HG03469 (cell line): ENCODE measurements at regions not wholly inside any gene's neighbourhood (a gene's known extent, or its start where the extent isn't known, plus 50 kb on each side); places are given as distances from the start of the nearest gene placed in this dataset.
"Not testable (repeated sequence)": the region's sequence is repeated elsewhere in the genome, so short reads cannot be mapped to it uniquely, and the experiment has no call there.

Experiments
- ATAC-seq: cut with Tn5 transposase; IDR thresholded peaks from one replicate; pipeline ENCODE4 v1.9.1; 2021; ENCODE audit warnings: mild to moderate bottlenecking, moderate library complexity, moderate number of reproducible peaks; ENCODE audit not compliant: unreplicated experiment

DNA sequence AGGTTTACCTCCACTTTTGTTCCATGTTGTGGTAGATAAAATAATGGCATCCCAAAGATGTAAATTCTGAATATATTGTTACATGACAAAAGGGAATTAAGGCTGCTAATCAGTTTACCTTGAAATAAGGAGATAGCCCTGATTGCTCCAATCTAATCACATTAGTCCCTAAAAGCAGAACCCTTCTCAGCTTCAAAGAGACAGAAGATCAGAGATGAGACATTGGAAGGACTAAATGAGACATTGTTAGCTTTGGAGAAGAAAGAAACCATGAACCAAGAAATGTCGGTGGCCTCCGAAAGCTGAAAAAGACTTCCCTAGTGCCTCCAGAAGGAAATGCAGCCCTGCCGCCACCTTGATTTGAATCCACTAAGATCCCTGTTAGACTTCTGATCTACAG, 82.8 kb upstream of the PARP8 start:
- ATAC-seq, result no peak

DNA sequence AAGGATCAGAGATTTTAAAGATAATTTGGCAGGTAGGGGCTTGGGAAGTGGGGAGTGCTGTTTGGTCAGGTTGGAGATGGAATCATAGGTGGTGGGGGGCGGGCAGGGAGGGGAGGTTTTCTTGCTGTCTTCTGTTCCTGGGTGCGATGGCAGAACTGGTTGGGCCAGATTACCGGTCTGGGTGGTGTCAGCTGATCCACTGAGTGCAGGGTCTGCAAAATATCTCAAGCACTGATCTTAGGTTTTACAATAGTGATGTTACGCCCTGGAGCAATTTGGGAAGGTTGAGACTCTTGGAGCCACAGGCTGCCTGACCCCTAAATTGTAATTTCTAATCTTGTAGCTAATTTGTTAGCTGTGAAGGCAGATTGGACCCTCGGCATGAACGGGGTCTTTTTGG, 78.0 kb upstream of the PARP8 start:
- ATAC-seq, result not testable (repeated sequence)

DNA sequence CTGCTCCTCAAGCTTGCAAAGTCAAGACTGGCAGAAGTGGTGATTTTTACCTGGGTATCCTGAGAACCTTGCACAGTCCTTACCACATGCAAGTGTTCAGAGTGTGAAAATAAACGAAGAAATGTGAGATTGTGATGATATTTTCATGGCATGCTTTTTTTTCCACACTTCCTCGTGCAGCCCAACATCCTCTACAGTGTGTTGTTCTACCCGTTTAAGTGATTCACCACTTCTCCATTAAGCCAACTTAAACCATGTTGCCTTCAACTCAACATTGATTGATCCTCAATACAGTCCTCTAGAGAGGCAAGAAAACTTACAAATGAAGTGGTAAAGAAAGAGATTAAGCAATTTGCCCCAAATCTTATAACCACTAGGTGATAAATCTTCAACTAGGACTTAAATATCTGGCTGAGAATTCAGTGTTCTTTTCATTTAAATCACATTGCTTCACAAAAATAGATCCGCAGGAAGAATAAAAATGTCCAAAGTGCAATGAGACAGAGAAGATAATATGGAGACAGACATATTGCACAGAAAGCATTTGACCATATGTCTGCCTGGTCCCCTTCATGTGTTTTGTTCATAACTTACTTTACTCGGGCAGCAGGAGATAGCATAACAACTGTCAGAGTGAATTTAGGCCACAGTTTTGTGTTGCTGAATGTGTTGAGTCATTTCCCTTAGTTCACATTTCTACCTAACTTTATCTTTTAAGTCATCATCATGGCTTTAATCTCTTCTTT, 75.8 kb upstream of the PARP8 start:
- ATAC-seq, result not testable (repeated sequence)

DNA sequence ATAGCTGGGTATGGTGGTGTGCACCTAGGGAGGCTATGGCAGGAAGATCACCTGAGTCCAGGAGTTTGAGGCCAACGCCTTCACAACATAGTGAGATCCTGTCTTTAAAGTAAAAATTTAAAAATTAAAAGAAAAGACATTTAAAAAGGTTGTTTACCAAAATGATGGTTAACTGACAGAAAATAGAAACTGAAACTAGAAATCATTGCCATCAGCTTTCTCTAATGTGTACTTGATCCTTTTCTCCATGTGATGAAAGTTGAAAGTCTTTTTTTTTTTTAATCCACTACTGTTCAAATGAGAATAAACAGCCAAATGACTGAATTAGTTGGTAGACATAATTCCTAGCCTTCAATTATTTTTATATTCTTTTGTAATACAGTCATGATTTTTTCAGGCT, 75.1 kb upstream of the PARP8 start:
- not testable (repeated sequence) for ATAC-seq

DNA sequence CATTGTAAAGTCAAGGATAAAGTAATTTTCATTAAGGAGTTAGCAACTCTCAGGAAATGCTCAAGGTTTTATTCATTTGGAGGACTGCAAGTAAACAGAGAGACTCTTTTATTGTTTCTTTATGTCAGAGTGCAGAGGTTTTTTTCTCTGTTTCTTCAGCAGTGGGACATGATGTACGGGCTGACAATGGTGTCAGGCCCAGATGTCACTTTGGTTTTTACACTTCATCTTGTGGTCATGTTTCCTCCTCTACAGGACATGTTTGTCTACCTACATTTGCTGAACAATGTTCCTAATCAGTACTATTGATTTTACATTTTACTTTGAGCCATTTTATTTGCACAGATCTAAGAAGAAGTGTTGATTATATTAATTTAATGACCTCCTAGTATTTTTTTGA, 72.8 kb upstream of the PARP8 start:
- no peak for ATAC-seq

DNA sequence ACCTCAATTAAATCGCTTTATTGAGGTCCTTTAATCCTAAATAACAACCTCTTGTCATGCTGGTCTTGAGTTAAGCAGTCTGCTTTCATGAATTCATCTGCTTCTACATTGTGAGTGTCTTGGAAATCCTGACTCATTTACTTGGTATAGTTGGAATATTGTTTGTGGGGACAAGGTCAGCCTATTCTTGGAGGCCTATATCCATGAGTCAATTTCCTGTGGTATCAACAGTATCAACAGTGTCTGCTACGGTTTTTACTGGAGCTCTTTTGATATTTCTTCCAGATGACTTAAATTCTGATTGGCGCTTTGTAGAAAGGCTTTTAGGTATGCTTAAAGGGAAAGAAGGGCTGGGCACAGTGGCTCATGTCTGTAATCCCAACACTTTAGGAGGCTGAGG, 71.2 kb upstream of the PARP8 start:
- ATAC-seq, result no peak

DNA sequence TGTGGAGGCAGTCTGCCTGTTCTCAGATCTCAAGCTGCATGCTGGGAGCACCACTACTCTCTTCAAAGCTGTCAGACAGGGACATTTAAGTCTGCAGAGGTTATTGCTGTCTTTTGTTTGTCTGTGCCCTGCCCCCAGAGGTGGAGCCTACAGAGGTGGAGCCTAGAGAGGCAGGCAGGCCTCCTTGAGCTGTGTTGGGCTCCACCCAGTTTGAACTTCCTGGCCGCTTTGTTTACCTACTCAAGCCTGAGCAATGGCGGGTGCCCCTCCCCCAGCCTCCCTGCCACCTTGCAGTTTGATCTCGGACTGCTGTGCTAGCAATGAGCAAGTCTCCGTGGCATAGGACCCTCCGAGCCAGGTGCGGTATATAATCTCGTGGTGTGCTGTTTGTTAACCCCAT, 64.9 kb upstream of the PARP8 start:
- ATAC-seq, result not testable (repeated sequence)

DNA sequence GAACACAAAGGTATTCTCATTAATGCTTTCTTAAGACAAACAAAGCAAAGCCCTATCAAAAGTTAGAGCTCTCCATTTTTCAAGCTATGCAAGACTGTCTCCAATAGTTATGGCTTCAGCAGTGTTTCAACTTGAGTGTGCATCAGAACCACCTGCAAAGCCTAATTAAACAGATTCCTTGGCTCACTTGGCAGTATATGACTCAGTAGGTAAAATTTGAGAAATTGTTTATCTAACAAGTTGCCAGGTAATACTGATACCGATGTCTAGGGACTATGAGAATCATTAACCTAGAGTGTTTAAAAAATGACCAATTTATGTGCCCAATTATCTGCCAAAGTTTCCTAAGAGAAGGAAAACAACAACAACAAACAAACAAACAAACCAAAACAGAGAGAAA, 60.3 kb upstream of the PARP8 start:
- ATAC-seq, result no peak

DNA sequence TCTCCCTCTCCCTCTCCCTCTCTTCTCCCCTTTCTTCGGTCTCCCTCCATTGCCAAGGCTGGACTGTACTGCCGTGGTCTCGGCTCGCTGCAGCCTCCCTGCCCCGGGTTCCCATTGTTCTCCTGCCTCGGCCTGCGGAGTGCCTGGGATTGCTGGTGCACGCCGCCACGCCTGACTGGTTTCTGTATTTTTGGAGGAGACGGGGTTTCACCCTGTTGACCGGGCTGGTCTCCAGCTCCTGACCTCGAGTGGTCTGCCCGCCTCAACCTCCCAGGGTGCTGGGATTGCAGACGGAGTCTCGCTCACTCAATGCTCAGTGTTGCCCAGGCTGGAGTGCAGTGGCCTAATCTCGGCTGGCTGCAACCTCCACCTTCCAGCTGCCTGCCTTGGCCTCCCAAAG, 59.0 kb upstream of the PARP8 start:
- not testable (repeated sequence) for ATAC-seq

DNA sequence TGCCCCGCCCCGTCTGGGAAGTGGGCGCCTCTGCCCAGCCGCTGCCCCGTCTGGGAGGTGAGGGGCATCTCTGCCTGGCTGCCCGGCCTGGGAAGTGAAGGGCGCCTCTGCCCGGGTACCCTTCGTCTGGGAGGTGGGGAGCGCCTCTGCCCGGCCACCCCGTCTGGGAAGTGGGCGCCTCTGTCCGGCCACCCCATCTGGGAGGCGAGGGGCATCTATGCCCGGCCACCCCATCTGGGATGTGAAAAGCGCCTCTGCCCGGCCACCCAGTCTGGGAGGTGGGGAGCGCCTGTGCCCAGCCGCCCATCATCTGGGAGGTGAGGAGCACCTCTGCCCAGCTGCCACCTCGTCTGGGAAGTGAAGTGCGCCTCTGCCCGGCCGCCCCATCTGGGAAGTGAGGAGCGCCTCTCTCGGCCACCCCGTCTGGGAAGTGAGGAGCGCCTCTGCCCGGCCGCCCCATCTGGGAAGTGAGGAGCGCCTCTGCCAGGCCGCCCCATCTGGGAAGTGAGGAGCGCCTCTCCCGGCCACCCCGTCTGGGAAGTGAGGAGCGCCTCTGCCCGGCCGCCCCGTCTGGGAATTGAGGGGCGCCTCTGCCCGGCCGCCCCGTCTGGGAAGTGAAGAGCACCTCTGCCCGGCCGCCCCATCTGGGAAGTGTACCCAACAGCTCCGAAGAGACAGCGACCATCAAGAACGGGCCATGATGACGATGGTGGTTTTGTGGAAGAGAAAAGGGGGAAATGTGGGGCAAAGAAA, 58.3 kb upstream of the PARP8 start:
- ATAC-seq, result not testable (repeated sequence)

DNA sequence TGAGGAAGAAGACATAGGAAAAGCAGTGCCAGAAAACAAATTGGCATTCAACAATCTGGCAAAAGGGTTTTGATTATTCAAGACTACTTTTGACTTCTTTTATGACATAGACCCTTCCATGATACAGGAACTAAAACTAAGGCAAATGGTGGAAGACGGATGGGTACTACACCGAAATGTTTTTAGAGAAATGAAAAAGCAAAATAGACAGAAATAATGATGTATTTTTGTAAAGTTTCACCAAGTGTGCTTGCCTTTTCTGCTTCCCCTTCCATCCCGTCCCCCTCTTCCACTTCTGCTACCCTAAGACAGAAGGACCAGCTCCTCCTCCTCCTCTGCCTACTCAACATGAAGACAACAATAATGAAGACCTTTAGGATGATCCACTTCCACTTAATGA, 53.4 kb upstream of the PARP8 start:
- not testable (repeated sequence) for ATAC-seq
